GM12874 (cell line): ENCODE measurements at regions not wholly inside any gene's neighbourhood (a gene's known extent, or its start where the extent isn't known, plus 50 kb on each side); places are given as distances from the start of the nearest gene placed in this dataset.

Source experiments
- TF ChIP-seq, protein P1 (sequence below): IDR thresholded peaks from 2 replicates; pipeline ENCODE4 v1.5.1; 2011; ENCODE audit warnings: low read depth, mild to moderate bottlenecking, control low read depth, low read length, moderate library complexity; ENCODE audit not compliant: insufficient read depth

- TF ChIP-seq, protein P1, sequence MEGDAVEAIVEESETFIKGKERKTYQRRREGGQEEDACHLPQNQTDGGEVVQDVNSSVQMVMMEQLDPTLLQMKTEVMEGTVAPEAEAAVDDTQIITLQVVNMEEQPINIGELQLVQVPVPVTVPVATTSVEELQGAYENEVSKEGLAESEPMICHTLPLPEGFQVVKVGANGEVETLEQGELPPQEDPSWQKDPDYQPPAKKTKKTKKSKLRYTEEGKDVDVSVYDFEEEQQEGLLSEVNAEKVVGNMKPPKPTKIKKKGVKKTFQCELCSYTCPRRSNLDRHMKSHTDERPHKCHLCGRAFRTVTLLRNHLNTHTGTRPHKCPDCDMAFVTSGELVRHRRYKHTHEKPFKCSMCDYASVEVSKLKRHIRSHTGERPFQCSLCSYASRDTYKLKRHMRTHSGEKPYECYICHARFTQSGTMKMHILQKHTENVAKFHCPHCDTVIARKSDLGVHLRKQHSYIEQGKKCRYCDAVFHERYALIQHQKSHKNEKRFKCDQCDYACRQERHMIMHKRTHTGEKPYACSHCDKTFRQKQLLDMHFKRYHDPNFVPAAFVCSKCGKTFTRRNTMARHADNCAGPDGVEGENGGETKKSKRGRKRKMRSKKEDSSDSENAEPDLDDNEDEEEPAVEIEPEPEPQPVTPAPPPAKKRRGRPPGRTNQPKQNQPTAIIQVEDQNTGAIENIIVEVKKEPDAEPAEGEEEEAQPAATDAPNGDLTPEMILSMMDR = no peak
Measured at GRCh38 chr16:88285514-88285822, 97.3 kb upstream of the ZNF469 start.

GRCh38 chr16:88286301-88286923 is 96.3 kb upstream of the ZNF469 start:
- TF ChIP-seq, protein P1 = no peak

DNA sequence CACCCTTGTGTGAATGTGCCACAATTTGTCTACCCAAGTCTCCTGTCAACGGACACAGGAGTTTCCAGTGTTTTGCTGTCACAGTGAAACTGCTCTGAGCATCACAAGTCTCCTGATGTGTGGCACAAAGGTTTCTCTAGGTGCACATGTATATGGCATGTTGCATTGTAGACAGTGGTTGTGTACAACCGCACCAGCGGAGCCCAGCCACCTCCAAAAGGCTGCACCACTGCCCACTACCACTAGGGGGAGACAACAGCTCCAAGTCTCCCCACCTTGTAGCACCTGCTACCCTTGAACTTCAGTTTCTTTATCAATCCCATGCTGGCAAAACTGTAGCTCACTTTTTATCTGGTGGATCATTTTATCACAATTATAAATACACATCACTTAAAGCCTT is 95.5 kb upstream of the ZNF469 start:
- TF ChIP-seq, protein P1 = peak; percentile 65

DNA sequence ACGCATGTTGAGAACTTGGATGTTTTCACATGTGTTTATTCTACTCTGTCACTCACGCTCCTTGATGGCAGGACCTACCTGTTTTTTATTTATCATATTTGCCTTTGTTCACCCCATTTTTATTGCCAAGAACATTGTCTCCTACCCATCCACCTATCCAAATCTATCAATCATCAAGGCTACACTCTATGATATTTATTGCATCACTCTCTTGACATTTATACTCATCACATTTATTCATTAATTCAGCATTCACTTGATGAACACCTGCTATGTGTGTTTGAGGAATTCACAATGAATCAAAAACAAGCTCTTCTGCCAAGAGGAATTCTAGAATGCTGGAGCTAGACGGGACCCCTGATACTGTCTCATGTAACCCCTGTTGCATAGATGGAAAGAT is 94.5 kb upstream of the ZNF469 start:
- TF ChIP-seq, protein P1 = no peak

DNA sequence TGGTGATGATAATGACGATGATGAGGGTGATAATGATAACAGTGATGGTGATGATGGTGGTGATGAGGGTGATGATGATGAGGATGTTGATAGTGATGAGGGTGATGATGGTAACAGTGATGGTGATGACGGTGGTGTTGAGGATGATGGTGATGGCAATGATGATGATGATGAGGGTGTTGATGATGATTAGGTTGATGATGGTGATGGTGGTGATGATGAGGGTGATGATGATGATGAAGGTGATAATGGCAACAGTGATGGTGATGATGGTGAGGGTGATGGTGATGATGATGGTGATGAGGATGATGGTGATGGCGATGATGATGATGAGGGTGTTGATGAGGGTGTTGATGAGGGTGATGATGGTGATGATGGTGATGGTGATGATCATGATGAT is 93.8 kb upstream of the ZNF469 start:
- TF ChIP-seq, protein P1 = no peak

- TF ChIP-seq, protein P1 = no peak
Measured at GRCh38 chr16:88289561-88289960, 93.2 kb upstream of the ZNF469 start.

DNA sequence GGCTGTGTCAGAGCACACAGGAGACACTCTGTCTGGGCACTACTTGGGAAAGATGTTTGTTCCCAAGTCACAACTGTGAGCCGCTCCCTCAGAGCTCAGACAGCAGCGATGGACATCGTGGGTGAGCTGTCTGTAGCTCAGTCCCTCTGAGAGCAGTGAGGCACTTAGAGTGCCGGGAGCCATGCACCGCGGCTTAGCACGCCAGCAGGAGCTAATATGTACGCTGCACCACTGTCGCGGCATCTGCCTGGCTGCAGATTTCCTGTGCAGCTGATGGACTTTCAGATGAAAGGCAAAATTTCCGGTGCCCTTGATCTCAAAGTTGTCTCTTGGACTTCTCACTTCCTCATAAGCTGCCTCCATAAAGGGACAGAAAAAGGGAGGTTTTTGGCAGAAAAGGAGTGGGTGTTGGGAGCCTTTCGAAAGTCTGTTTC is 92.8 kb upstream of the ZNF469 start:
- TF ChIP-seq, protein P1 = no peak
